ENCODE measurements at regions not wholly inside any gene's neighbourhood (a gene's known extent, or its start where the extent isn't known, plus 50 kb on each side); places are given as distances from the start of the nearest gene placed in this dataset.
"Not testable (repeated sequence)": the region's sequence is repeated elsewhere in the genome, so short reads cannot be mapped to it uniquely, and the experiment has no call there.

- not testable (repeated sequence) for DNase-seq
Observed at GRCh38 chr7:73170902-73171301, 85.1 kb upstream of the SPDYE9 start.

GRCh38 chr7:73170415-73170814, 84.6 kb upstream of the SPDYE9 start:
- DNase-seq, result not testable (repeated sequence)

DNA sequence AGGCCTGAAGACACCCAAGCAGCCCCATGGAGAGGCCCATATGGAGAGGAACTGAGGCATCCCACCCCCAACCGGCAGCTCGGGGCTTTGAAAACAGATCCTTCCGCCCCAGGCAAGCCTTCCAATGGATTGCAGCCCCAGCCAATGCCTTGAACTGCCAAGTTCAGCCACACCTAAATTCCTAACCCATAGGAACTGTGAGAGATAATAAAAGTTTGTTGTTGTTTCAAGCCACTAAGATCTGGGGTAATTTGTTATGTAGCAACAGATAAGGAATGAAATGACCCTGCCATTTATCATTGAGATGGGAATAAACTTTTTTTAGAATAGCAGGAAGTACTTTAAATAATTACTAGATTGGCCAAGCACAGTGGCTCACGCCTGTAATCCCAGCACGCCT, 80.3 kb upstream of the SPDYE9 start:
- not testable (repeated sequence) for DNase-seq

DNA sequence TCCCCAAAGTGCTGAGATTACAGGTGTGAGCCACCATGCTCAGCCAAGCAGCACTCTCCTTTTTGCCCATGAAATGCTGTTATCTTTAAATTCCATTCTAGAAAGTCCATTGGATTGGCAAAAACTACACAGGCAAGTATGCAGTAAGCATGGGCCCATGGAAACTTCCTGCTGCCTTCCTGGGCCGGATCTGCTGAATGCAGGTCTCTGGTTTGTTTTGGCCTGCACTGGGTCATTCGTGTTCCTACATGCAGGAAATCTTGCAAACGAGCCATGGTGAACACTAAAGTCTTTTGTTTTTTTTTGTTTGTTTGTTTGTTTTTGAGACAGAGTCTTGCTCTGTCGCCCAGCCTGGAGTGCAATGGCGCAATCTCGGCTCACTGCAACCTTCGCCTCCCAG, 76.8 kb upstream of the SPDYE9 start:
- not testable (repeated sequence) for DNase-seq

DNA sequence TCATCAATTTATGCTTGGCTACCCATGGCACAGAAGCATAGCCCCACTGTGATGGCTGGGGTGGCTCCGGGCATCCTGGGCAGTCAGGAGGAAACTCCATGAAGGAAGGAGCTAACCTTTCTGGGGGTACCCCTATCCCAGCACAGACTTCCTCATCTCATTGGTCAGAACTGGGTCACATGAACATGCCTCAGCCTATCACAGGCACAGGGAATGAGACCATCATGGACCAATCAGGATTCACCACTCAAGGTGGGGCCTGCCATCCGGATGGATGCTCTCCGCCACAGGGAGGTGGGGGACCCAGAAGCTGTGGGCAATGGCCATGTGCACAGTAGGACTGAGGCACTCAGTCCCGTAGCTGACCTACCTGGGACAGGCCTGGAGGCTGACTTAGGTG, 75.9 kb upstream of the SPDYE9 start:
- not testable (repeated sequence) for DNase-seq

- not testable (repeated sequence) for DNase-seq
Observed at GRCh38 chr7:73157169-73157661, 71.4 kb upstream of the SPDYE9 start.

- peak in 1 of 2 donors; percentile 17 for DNase-seq
Observed at GRCh38 chr7:73156510-73157168, 70.8 kb upstream of the SPDYE9 start.

GRCh38 chr7:73154586-73155038, 68.8 kb upstream of the SPDYE9 start:
- DNase-seq, result peak; percentile 75 to 84

- DNase-seq, result peak in 1 of 2 donors; percentile 7
Observed at GRCh38 chr7:73153921-73154585, 68.2 kb upstream of the SPDYE9 start.

DNA sequence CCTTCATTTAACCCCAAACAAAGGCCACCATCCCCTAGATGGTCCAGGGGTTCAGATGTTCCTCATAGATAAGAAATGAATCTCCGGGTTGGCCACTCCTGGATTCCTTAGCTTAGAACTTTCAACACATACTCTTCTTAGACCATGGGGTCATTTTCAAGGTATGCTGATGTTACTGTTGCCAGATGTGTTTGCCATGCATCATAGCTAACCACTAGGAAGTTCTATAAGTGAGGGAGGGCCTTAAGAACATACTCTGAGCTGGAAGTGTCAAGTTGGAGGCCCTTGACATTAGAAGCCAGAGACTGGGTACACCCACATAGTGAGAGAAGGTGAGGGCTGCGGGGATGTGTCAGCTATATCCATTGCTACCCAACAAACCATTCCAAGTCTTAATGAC, 62.7 kb upstream of the SPDYE9 start:
- DNase-seq, result not testable (repeated sequence)

DNA sequence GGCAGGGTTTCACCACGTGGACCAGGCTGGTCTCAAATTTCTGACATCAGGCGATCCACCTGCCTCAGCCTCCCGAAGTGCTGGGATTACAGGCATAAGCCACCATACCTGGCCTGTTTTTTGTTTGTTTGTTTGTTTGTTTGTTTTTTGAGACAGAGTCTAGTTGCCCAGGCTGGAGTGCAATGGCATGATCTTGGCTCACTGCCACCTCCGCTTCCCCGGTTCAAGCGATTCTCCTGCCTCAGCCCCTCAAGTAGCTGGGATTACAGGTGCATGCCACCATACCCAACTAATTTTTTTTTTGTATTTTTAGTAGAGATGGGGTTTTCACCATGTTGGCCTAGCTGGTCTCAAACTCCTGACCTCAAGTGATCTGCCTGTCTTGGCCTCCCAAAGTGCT, 61.8 kb upstream of the SPDYE9 start:
- DNase-seq, result not testable (repeated sequence)

- DNase-seq, result not testable (repeated sequence)
Observed at GRCh38 chr7:73143993-73144392, 58.2 kb upstream of the SPDYE9 start.

GRCh38 chr7:73137922-73138321, 52.1 kb upstream of the SPDYE9 start:
- DNase-seq, result not testable (repeated sequence)

Data from stimulated activated CD4-positive, alpha-beta T cell treated with anti-CD3 and anti-CD28 coated beads, Interleukin-2, amount 100 ng/mL, for 24 hours (primary cell).